B cell (primary cell): ENCODE measurements at regions not wholly inside any gene's neighbourhood (a gene's known extent, or its start where the extent isn't known, plus 50 kb on each side); places are given as distances from the start of the nearest gene placed in this dataset.

Source experiments
- ATAC-seq: fragments of 200-7000 bp; cut with Tn5 transposase; one replicate; pipeline ENCODE4 v1.10.0; 2021; ENCODE audit warnings: low read depth, mild to moderate bottlenecking, moderate number of reproducible peaks, moderate library complexity
- CTCF ChIA-PET: fragments of 350-600 bp; sonication (Branson Sonifier 250); formaldehyde crosslinking; loops from one replicate; lab custom pipeline; 2021; ENCODE audit warnings: antibody characterized with exemption, inconsistent platforms; lab: Charles Lee
- POLR2A ChIA-PET: fragments of 350-600 bp; sonication (Branson Sonifier 250); formaldehyde crosslinking; loops from one replicate; lab custom pipeline; 2021; ENCODE audit warnings: antibody characterized with exemption; lab: Charles Lee
- DNase-seq: peaks from one replicate; pipeline ENCODE4 v3.0.0; 2013
- H2AFZ ChIP-seq: 2 replicates; pipeline ENCODE4 v1.6.1; 2012; ENCODE audit warnings: mild to moderate bottlenecking, low read depth, low read length; ENCODE audit not compliant: insufficient read depth, poor library complexity, severe bottlenecking
- H3K27ac ChIP-seq, 2 donors: 1 replicate in 1 of 2; 2 replicates in 1 of 2; pipeline ENCODE4 v1.5.1; 2012 to 2013; ENCODE audit warnings: low read length in 2 of 2, mild to moderate bottlenecking in 2 of 2, moderate library complexity in 1 of 2
- H3K27me3 ChIP-seq, 4 experiments: fragments of 200-600 bp in 1 of 4; sonication (generic) in 1 of 4; replicated peaks in 1 of 4; 1 replicate in 2 of 4; 2 replicates in 2 of 4; pipeline versions ENCODE4 v1.6.1 to v1.7.0; 2013 to 2016; ENCODE audit warnings: low read length in 3 of 4, mild to moderate bottlenecking in 2 of 4, mixed read lengths in 1 of 4, moderate library complexity in 1 of 4; ENCODE audit not compliant: insufficient read depth in 4 of 4, control insufficient read depth in 3 of 4; ENCODE audit errors: control extremely low read depth in 1 of 4
- H3K36me3 ChIP-seq, 2 experiments: replicated peaks in 1 of 2; 1 replicate in 1 of 2; 2 replicates in 1 of 2; pipeline versions ENCODE4 v1.6.1 to v1.7.1; 2013; ENCODE audit warnings: low read length in 1 of 2; ENCODE audit not compliant: insufficient read depth in 2 of 2, control insufficient read depth in 1 of 2; ENCODE audit errors: control extremely low read depth in 1 of 2, extremely low read depth in 1 of 2
- H3K4me1 ChIP-seq, 2 donors: fragments of 200-600 bp in 1 of 2; sonication (generic) in 1 of 2; 1 replicate in 1 of 2; 2 replicates in 1 of 2; pipeline versions ENCODE4 v1.5.1 to v1.6.1; 2013 to 2017; ENCODE audit warnings: low read length in 2 of 2; ENCODE audit not compliant: control insufficient read depth in 2 of 2, insufficient read depth in 2 of 2
- H3K4me2 ChIP-seq: replicated peaks from 2 replicates; pipeline ENCODE3; 2012; ENCODE audit warnings: mild to moderate bottlenecking, low read depth, low read length; ENCODE audit not compliant: poor library complexity, severe bottlenecking
- H3K4me3 ChIP-seq, 5 experiments: fragments of 200-600 bp in 1 of 5; sonication (generic) in 1 of 5; 1 replicate in 3 of 5; 2 replicates in 2 of 5; pipeline versions ENCODE4 v1.5.1 to v1.7.0; 2011 to 2016; ENCODE audit warnings: low read length in 4 of 5, mild to moderate bottlenecking in 4 of 5, low read depth in 2 of 5, control low read depth in 1 of 5, moderate library complexity in 1 of 5; ENCODE audit not compliant: insufficient read depth in 1 of 5; ENCODE audit errors: control extremely low read depth in 1 of 5, extremely low read depth in 1 of 5
- H3K79me2 ChIP-seq: fragments of 200-600 bp; sonication (generic); one replicate; pipeline ENCODE4 v1.6.0; 2016; ENCODE audit warnings: low read length; ENCODE audit not compliant: control insufficient read depth, insufficient read depth
- H3K9ac ChIP-seq: fragments of 200-600 bp; sonication (generic); 2 replicates; pipeline ENCODE4 v1.6.1; 2017; ENCODE audit warnings: mild to moderate bottlenecking, low read length, moderate library complexity
- H3K9me3 ChIP-seq, 3 donors: one replicate each; pipeline versions ENCODE4 v1.6.1 to v1.7.1; 2013; ENCODE audit warnings: low read length in 2 of 3; ENCODE audit not compliant: control insufficient read depth in 2 of 3, insufficient read depth in 1 of 3; ENCODE audit errors: control extremely low read depth in 1 of 3
- H4K20me1 ChIP-seq: 2 replicates; pipeline ENCODE4 v1.6.0; 2012; ENCODE audit warnings: mild to moderate bottlenecking, low read length; ENCODE audit not compliant: insufficient read depth, control insufficient read depth, poor library complexity, severe bottlenecking
- H3K27ac Mint-ChIP-seq: one replicate; pipeline ENCODE4 v1.8.0; 2021; ENCODE audit warnings: mixed read lengths
- H3K27me3 Mint-ChIP-seq: one replicate; pipeline ENCODE4 v1.8.0; 2021; ENCODE audit warnings: mixed read lengths
- H3K4me1 Mint-ChIP-seq: one replicate; pipeline ENCODE4 v1.8.0; 2021; ENCODE audit warnings: mixed read lengths
- H3K4me3 Mint-ChIP-seq: one replicate; pipeline ENCODE4 v1.8.0; 2021; ENCODE audit warnings: mixed read lengths
- H3K9me3 Mint-ChIP-seq: one replicate; pipeline ENCODE4 v1.8.0; 2022; ENCODE audit warnings: mixed read lengths; ENCODE audit not compliant: insufficient read depth
- CTCF ChIP-seq: fragments of 200-600 bp; IDR thresholded peaks from one replicate; pipeline ENCODE4 v1.8.0; 2022; ENCODE audit warnings: antibody characterized with exemption, mild to moderate bottlenecking
- EZH2 ChIP-seq: IDR thresholded peaks from 2 replicates; pipeline ENCODE4 v1.6.1; 2012; ENCODE audit warnings: borderline replicate concordance, low read depth, mild to moderate bottlenecking, moderate library complexity, low read length; ENCODE audit not compliant: insufficient read depth, poor library complexity, severe bottlenecking
- WGBS: methylation state at CpG from one replicate; pipeline ENCODE4 v1.1.5; 2013; ENCODE audit warnings: missing lambda C conversion rate; ENCODE audit not compliant: insufficient coverage; 5-methylcytosine and 5-hydroxymethylcytosine counted together
- intact Hi-C: fragments of 100-400 bp; cut with micrococcal nuclease; formaldehyde crosslinking; loops from one replicate; pipeline ENCODE4 v1.10.0; 2022

- peaks cover 0 to 5% (median 0%) of the 10 kb centered on the region in 3 donors for H3K9me3 ChIP-seq
- no peak overlapping the region for H2AFZ ChIP-seq
- H3K9ac ChIP-seq, result no peak overlapping the region
- intact Hi-C loops, result no loop called here
- no peaks in the 10 kb centered on the region for H4K20me1 ChIP-seq
- Mint-ChIP-seq H3K4me3 (no peak overlapping the region), H3K27ac (no peak overlapping the region), H3K9me3 (no peaks in the 10 kb centered on the region), H3K4me1 (peaks cover 8% of the 10 kb centered on the region), H3K27me3 (peaks cover 26% of the 10 kb centered on the region)
- DNase-seq (no peak), ATAC-seq (no peak)
- H3K79me2 ChIP-seq, result no peaks in the 10 kb centered on the region
- no peak overlapping the region for H3K4me2 ChIP-seq
- H3K36me3 ChIP-seq, result no peaks in the 10 kb centered on the region
- peaks cover 0 to 3% of the 10 kb centered on the region in 2 donors for H3K4me1 ChIP-seq
- POLR2A ChIA-PET, result no interaction called here
- no peak overlapping the region for H3K27ac ChIP-seq
- CTCF ChIA-PET, result no interaction called here
- peaks cover 0 to 5% (median 2%) of the 10 kb centered on the region in 4 experiments for H3K27me3 ChIP-seq
- TF ChIP-seq CTCF (no peak), EZH2 (no peak)
- WGBS, result 88% methylated on average over 1 of the region's 3 CpGs
- H3K4me3 ChIP-seq, result no peak overlapping the region
Measured at GRCh38 chr7:27395626-27396025, 153.0 kb downstream of the EVX1 start.

GRCh38 chr7:27397503-27397902, 154.9 kb downstream of the EVX1 start:
- H3K36me3 ChIP-seq, result no peaks in the 10 kb centered on the region
- ATAC-seq, result no peak
- H3K27me3 Mint-ChIP-seq, result peaks cover 15% of the 10 kb centered on the region
- no peak overlapping the region for H3K4me3 ChIP-seq
- no peak overlapping the region for H3K4me2 ChIP-seq
- peaks cover 0 to 5% (median 2%) of the 10 kb centered on the region in 4 experiments for H3K27me3 ChIP-seq
- peaks cover 8% of the 10 kb centered on the region for H3K4me1 Mint-ChIP-seq
- ChIA-PET POLR2A (no interaction called here), CTCF (no interaction called here)
- H3K79me2 ChIP-seq, result no peaks in the 10 kb centered on the region
- H3K9me3 Mint-ChIP-seq, result peaks cover 4% of the 10 kb centered on the region
- H3K9ac ChIP-seq, result no peak overlapping the region
- no peak overlapping the region for H2AFZ ChIP-seq
- H3K27ac ChIP-seq, result no peak overlapping the region
- intact Hi-C loops, result no loop called here
- no peaks in the 10 kb centered on the region for H4K20me1 ChIP-seq
- H3K4me3 Mint-ChIP-seq, result no peak overlapping the region
- no CpG with 5 or more reads among the region's 3 CpGs for WGBS
- peaks cover 0 to 5% (median 0%) of the 10 kb centered on the region in 3 donors for H3K9me3 ChIP-seq
- H3K4me1 ChIP-seq, result peaks cover 0 to 3% of the 10 kb centered on the region in 2 donors
- DNase-seq, result no peak
- no peak overlapping the region for H3K27ac Mint-ChIP-seq
- TF ChIP-seq EZH2, result no peak
- no peak for TF ChIP-seq CTCF
